Tibial nerve (tissue), 4 donors: ENCODE measurements at regions not wholly inside any gene's neighbourhood (a gene's known extent, or its start where the extent isn't known, plus 50 kb on each side); places are given as distances from the start of the nearest gene placed in this dataset.

Source experiments
- DNase-seq, 2 donors: peaks; one replicate each; pipeline ENCODE4 v3.0.0-alpha.2; 2019; ENCODE audit warnings: low spot score in 2 of 2
- H3K27ac ChIP-seq, 4 donors: fragments of 200-600 bp; sonication (generic) in 3 of 4; one replicate each; pipeline ENCODE4 v1.5.1; 2017 to 2019; ENCODE audit warnings: mild to moderate bottlenecking in 1 of 4
- H3K27me3 ChIP-seq, 2 donors: fragments of 200-600 bp; sonication (generic) in 1 of 2; one replicate each; pipeline versions ENCODE4 v1.5.1 to v1.6.0; 2017 to 2019
- H3K36me3 ChIP-seq, 3 donors: fragments of 200-600 bp; sonication (generic); one replicate each; pipeline ENCODE4 v1.5.1; 2018 to 2019
- H3K4me1 ChIP-seq, 4 donors: fragments of 200-600 bp; sonication (generic) in 3 of 4; one replicate each; pipeline ENCODE4 v1.5.1; 2017 to 2019
- H3K4me3 ChIP-seq, 4 donors: fragments of 200-600 bp; sonication (generic) in 3 of 4; one replicate each; pipeline ENCODE4 v1.5.1; 2017 to 2019; ENCODE audit warnings: mild to moderate bottlenecking in 1 of 4, moderate library complexity in 1 of 4
- H3K9me3 ChIP-seq, 4 donors: fragments of 200-600 bp; sonication (generic) in 3 of 4; one replicate each; pipeline ENCODE4 v1.5.1; 2017 to 2019
- EP300 ChIP-seq, 2 donors: sonication (generic); formaldehyde crosslinking; IDR thresholded peaks; one replicate each; pipeline ENCODE4 v1.6.1; 2017; ENCODE audit warnings: antibody characterized with exemption in 2 of 2, mild to moderate bottlenecking in 1 of 2
- POLR2A ChIP-seq, 2 donors: fragments of 450-650 bp; IDR thresholded peaks; one replicate each; pipeline ENCODE4 v1.6.1; 2017; ENCODE audit warnings: antibody characterized with exemption in 2 of 2, mild to moderate bottlenecking in 2 of 2, moderate library complexity in 2 of 2
- WGBS, 2 donors: methylation state at CpG; one replicate each; pipeline ENCODE4 v1.1.5; 2018; 5-methylcytosine and 5-hydroxymethylcytosine counted together
- TF ChIP-seq, protein P1 (sequence below), 5 experiments: fragments of 200-600 bp in 3 of 5; fragments of 450-650 bp in 2 of 5; sonication (generic) in 3 of 5; IDR thresholded peaks; one replicate each; pipeline ENCODE4 v1.5.1; 2016 to 2019; ENCODE audit warnings: antibody characterized with exemption in 5 of 5, mild to moderate bottlenecking in 3 of 5, moderate library complexity in 2 of 5

DNA sequence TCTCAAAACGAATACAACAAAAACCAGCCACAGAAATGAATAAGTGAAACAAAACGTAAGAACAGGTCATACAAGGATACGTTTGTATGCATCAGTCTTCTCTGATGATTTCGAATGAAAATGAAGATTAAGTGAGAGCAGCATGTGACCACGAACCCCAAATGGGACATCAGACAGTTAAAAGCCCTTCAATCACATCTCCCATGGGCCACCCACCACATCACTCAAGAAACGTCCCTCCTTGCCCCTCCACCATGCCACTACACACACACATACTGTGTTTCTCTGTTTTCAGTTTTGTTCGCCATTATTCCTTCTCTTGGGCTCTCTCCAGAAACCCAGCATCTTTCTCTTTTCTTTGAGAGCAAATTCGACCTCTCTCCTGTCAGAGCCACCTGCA lies 355.6 kb upstream of the KAZN start:
- 66 to 71% methylated on average over 8 of the region's 8 CpGs for WGBS, 2 donors
- Histone ChIP-seq H3K4me1 (no peaks in the 10 kb centered on the region), H3K9me3 (no peaks in the 10 kb centered on the region), H3K4me3 (no peak overlapping the region), H3K36me3 (no peaks in the 10 kb centered on the region), H3K27me3 (no peaks in the 10 kb centered on the region), H3K27ac (no peak overlapping the region)
- DNase-seq: no peak
- TF ChIP-seq POLR2A (IDR thresholded peaks at IDR 0.05) (no peak), EP300 (IDR thresholded peaks at IDR 0.05) (no peak)
- TF ChIP-seq, protein P1, sequence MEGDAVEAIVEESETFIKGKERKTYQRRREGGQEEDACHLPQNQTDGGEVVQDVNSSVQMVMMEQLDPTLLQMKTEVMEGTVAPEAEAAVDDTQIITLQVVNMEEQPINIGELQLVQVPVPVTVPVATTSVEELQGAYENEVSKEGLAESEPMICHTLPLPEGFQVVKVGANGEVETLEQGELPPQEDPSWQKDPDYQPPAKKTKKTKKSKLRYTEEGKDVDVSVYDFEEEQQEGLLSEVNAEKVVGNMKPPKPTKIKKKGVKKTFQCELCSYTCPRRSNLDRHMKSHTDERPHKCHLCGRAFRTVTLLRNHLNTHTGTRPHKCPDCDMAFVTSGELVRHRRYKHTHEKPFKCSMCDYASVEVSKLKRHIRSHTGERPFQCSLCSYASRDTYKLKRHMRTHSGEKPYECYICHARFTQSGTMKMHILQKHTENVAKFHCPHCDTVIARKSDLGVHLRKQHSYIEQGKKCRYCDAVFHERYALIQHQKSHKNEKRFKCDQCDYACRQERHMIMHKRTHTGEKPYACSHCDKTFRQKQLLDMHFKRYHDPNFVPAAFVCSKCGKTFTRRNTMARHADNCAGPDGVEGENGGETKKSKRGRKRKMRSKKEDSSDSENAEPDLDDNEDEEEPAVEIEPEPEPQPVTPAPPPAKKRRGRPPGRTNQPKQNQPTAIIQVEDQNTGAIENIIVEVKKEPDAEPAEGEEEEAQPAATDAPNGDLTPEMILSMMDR (IDR thresholded peaks at IDR 0.05): no peak

DNA sequence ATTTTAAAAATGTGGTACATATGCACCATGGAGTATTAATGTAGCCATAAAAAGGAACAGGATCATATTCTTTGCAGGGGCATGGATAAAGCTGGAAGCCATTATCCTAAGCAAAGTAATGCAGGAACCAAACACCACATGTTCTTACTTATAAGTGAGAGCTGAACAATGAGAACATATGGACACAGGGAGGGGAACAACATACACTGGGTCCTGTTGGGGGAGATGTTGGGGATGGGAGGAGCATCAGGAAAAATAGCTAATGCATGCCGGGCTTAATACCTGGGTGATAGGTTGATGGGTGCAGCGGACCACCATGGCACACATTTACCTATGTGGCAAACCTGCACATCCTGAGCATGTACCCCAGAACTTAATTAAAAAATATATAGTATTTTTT lies 352.5 kb upstream of the KAZN start:
- no peaks in the 10 kb centered on the region for H3K9me3 ChIP-seq
- H3K27me3 ChIP-seq: no peaks in the 10 kb centered on the region
- TF ChIP-seq POLR2A (IDR thresholded peaks at IDR 0.05) (no peak), EP300 (IDR thresholded peaks at IDR 0.05) (no peak)
- TF ChIP-seq, protein P1 (IDR thresholded peaks at IDR 0.05): no peak
- no peak for DNase-seq
- no peaks in the 10 kb centered on the region for H3K36me3 ChIP-seq
- H3K4me1 ChIP-seq: no peaks in the 10 kb centered on the region
- H3K27ac ChIP-seq: no peak overlapping the region
- H3K4me3 ChIP-seq: no peak overlapping the region
- 74 to 77% methylated on average over 2 of the region's 2 CpGs for WGBS, 2 donors

DNA sequence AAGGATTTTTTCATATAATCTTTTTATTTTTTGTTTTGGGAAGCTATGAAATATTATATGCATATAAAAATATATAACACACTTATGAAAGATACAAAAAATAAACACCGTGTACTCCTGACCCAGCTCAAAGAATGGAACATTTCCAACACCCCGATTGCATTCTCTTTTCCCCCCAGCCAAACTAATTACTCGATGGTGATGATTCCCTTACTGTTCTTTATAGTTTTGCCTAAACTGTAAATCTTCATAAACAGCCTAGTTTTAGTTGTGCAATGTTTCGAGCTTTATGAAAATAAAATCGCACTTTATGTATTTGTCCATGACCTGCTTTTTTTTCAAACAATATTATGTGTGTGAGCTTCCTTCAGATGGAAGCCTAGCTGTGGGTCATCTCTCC lies 352.0 kb upstream of the KAZN start:
- H3K4me1 ChIP-seq: no peaks in the 10 kb centered on the region
- no peak for DNase-seq
- WGBS, 2 donors: 65 to 69% methylated on average over 5 of the region's 5 CpGs
- TF ChIP-seq, protein P1 (IDR thresholded peaks at IDR 0.05): no peak
- TF ChIP-seq POLR2A (IDR thresholded peaks at IDR 0.05) (no peak), EP300 (IDR thresholded peaks at IDR 0.05) (no peak)
- no peak overlapping the region for H3K27ac ChIP-seq
- no peaks in the 10 kb centered on the region for H3K27me3 ChIP-seq
- H3K4me3 ChIP-seq: no peak overlapping the region
- no peaks in the 10 kb centered on the region for H3K36me3 ChIP-seq
- no peaks in the 10 kb centered on the region for H3K9me3 ChIP-seq

DNA sequence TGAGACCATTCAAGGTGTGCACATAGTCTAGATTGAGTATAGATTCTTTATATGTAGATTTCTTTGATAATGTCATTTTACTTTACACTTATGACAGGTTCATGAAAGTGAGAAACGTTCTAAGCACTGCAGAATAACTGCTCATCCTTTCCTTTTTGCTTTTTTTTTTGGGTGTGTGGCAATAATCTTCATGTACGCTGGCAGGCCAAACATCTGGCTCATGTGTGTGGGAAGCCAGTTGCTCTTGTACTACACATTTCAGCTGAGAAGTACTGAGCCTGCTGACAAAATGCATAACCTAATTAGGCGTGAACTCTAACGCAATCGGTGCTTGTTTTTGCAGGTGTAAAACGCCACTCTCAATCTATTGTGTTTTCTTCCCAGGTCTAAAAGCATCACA lies 350.8 kb upstream of the KAZN start:
- Histone ChIP-seq H3K4me3 (no peak overlapping the region), H3K9me3 (no peaks in the 10 kb centered on the region), H3K36me3 (no peaks in the 10 kb centered on the region), H3K4me1 (no peaks in the 10 kb centered on the region), H3K27ac (no peak overlapping the region), H3K27me3 (no peaks in the 10 kb centered on the region)
- TF ChIP-seq, protein P1 (IDR thresholded peaks at IDR 0.05): no peak
- TF ChIP-seq EP300 (IDR thresholded peaks at IDR 0.05): peak in 1 of 2 donors; percentile 36
- WGBS, 2 donors: 52 to 74% methylated on average over 6 of the region's 6 CpGs
- DNase-seq: peak in 1 of 2 donors; percentile 28

DNA sequence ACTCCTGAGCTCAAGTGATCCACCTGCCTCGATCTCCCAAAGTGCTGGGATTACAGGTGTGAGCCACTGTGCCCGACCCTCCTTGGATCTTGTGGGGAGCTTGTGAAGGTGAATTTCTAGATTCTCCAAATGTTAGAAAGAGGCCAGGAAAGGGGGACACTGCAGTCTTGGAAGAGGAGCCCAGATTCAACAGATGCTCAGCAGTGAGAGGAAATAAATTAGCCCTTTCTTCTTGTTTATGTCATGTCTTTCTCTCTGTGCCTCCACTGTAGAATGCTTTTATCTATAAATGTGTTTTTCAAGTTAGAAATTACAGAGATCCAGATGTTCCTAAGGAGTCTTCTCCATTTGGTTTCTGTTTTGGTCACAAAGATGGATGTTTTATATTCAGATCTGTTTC lies 346.6 kb upstream of the KAZN start:
- Histone ChIP-seq H3K4me3 (no peak overlapping the region), H3K36me3 (no peaks in the 10 kb centered on the region), H3K4me1 (peaks cover 0 to 7% (median 0%) of the 10 kb centered on the region in 4 donors), H3K27ac (no peak overlapping the region), H3K27me3 (no peaks in the 10 kb centered on the region), H3K9me3 (peaks cover 0 to 5% (median 0%) of the 10 kb centered on the region in 4 donors)
- 91 to 94% methylated on average over 2 of the region's 2 CpGs for WGBS, 2 donors
- TF ChIP-seq POLR2A (IDR thresholded peaks at IDR 0.05): no peak
- no peak for TF ChIP-seq EP300 (IDR thresholded peaks at IDR 0.05)
- TF ChIP-seq, protein P1 (IDR thresholded peaks at IDR 0.05): no peak
- no peak for DNase-seq
